SU-DHL-6 (cell line): ENCODE measurements at regions not wholly inside any gene's neighbourhood (a gene's known extent, or its start where the extent isn't known, plus 50 kb on each side); places are given as distances from the start of the nearest gene placed in this dataset.

Source experiments
- H2AFZ ChIP-seq: fragments of 200-600 bp; sonication (generic); 2 replicates; pipeline ENCODE4 v1.6.1; 2014; ENCODE audit warnings: low read depth, mild to moderate bottlenecking, moderate library complexity, mixed read lengths, antibody characterized with exemption, low read length; ENCODE audit not compliant: severe bottlenecking
- H3F3A ChIP-seq: fragments of 200-600 bp; shearing (Covaris generic); 2 replicates; pipeline ENCODE4 v1.6.0; 2016; ENCODE audit warnings: antibody characterized with exemption, mild to moderate bottlenecking; ENCODE audit not compliant: insufficient read depth
- H3K27ac ChIP-seq: fragments of 200-600 bp; sonication (generic); 2 replicates; pipeline ENCODE4 v1.5.1; 2016; ENCODE audit warnings: low read depth, mild to moderate bottlenecking, low read length, moderate library complexity, mixed read lengths
- H3K27me3 ChIP-seq: fragments of 200-600 bp; sonication (generic), shearing (Covaris generic); 2 replicates; pipeline ENCODE4 v1.6.0; 2014; ENCODE audit warnings: mild to moderate bottlenecking, low read length
- H3K36me3 ChIP-seq: fragments of 200-600 bp; sonication (generic); 2 replicates; pipeline ENCODE4 v1.6.1; 2014; ENCODE audit warnings: mild to moderate bottlenecking, low read length, mixed read lengths
- H3K4me2 ChIP-seq: fragments of 300-600, 200-600 bp; shearing (Covaris generic), sonication (generic); 2 replicates; pipeline ENCODE4 v1.6.0; 2014; ENCODE audit warnings: low read length, low read depth, mild to moderate bottlenecking; ENCODE audit not compliant: poor library complexity, severe bottlenecking
- H3K4me3 ChIP-seq: fragments of 200-600 bp; sonication (generic); 2 replicates; pipeline ENCODE4 v1.5.1; 2014; ENCODE audit warnings: antibody characterized with exemption, low read length, mild to moderate bottlenecking, mixed read lengths; ENCODE audit not compliant: insufficient read depth, poor library complexity, severe bottlenecking
- H3K79me2 ChIP-seq: fragments of 200-600 bp; sonication (generic); 2 replicates; pipeline ENCODE4 v1.6.1; 2014; ENCODE audit warnings: mild to moderate bottlenecking, low read length, moderate library complexity; ENCODE audit not compliant: insufficient read depth
- H3K9ac ChIP-seq: fragments of 200-600 bp; sonication (generic); 2 replicates; pipeline ENCODE4 v1.7.0; 2014; ENCODE audit warnings: mild to moderate bottlenecking, low read length
- H3K9me2 ChIP-seq: fragments of 200-600 bp; sonication (generic); replicated peaks from 2 replicates; pipeline ENCODE4 v1.6.1; 2014; ENCODE audit warnings: low read length; ENCODE audit not compliant: insufficient read depth
- H3K9me3 ChIP-seq: fragments of 200-600 bp; sonication (generic); 2 replicates; pipeline ENCODE4 v1.6.1; 2014; ENCODE audit warnings: low read length, mixed read lengths; ENCODE audit not compliant: insufficient read depth
- H4K20me1 ChIP-seq: fragments of 200-600 bp; sonication (generic); 2 replicates; pipeline ENCODE4 v1.6.1; 2014; ENCODE audit warnings: low read depth, mild to moderate bottlenecking, antibody characterized with exemption, low read length, moderate library complexity, mixed read lengths
- CTCF ChIP-seq: fragments of 200-600 bp; sonication (generic); IDR thresholded peaks from one replicate; pipeline ENCODE4 v1.5.1; 2017; ENCODE audit warnings: antibody characterized with exemption, mild to moderate bottlenecking, low read length, moderate library complexity; ENCODE audit not compliant: insufficient read depth, poor library complexity, severe bottlenecking
- EZH2phosphoT487 ChIP-seq: fragments of 200-600 bp; sonication (generic), shearing (Covaris generic); conservative IDR thresholded peaks from 2 replicates; pipeline ENCODE4 v1.6.1; 2018; ENCODE audit warnings: mild to moderate bottlenecking, antibody characterized with exemption, low read length, moderate library complexity, mixed read lengths

GRCh38 chr5:59976342-59976741, 82.8 kb upstream of the PDE4D start:
- TF ChIP-seq CTCF (no peak), EZH2phosphoT487 (no peak)
- no peak overlapping the region for H3K9ac ChIP-seq
- H3K79me2 ChIP-seq, result no peaks in the 10 kb centered on the region

GRCh38 chr5:59972043-59972442, 78.5 kb upstream of the PDE4D start:
- no peaks in the 10 kb centered on the region for H3K9me2 ChIP-seq
- TF ChIP-seq EZH2phosphoT487 (no peak), CTCF (no peak)
- H4K20me1 ChIP-seq, result no peaks in the 10 kb centered on the region
- no peak overlapping the region for H2AFZ ChIP-seq
- no peak overlapping the region for H3K27ac ChIP-seq
- no peaks in the 10 kb centered on the region for H3K27me3 ChIP-seq
- H3K9me3 ChIP-seq, result no peaks in the 10 kb centered on the region
- H3K4me2 ChIP-seq, result no peak overlapping the region
- H3F3A ChIP-seq, result no peaks in the 10 kb centered on the region
- no peaks in the 10 kb centered on the region for H3K36me3 ChIP-seq
- no peak overlapping the region for H3K4me3 ChIP-seq
- no peaks in the 10 kb centered on the region for H3K79me2 ChIP-seq
- no peak overlapping the region for H3K9ac ChIP-seq

More at GRCh38 chr5:59976342-59976741, 82.8 kb upstream of the PDE4D start:
- no peaks in the 10 kb centered on the region for H3F3A ChIP-seq
- H3K36me3 ChIP-seq, result no peaks in the 10 kb centered on the region
- no peaks in the 10 kb centered on the region for H3K27me3 ChIP-seq
- no peak overlapping the region for H3K4me2 ChIP-seq
- H2AFZ ChIP-seq, result no peak overlapping the region
- no peak overlapping the region for H3K27ac ChIP-seq
- no peaks in the 10 kb centered on the region for H3K9me2 ChIP-seq
- H3K9me3 ChIP-seq, result no peaks in the 10 kb centered on the region
- H3K4me3 ChIP-seq, result no peak overlapping the region
- H4K20me1 ChIP-seq, result no peaks in the 10 kb centered on the region

DNA sequence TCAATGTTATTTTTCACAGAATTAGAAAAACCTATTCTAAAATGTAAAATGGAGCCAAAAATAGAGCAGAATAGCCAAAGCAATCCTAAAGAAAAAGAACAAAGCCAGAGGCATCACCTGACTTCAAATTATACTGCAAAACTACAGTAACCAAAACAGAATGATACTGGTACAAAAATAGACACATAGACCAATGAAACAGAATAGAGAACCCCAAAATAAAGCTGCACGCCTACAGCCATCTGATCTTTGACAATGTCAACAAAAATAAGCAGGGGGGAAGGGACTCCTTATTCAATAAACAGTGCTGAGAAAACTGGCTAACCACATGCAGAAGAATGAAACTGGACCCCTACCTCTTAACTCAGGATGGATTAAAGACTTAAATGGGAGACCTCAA, 65.8 kb upstream of the PDE4D start:
- no peaks in the 10 kb centered on the region for H4K20me1 ChIP-seq

More for the DNA sequence above, 65.8 kb upstream of the PDE4D start:
- no peak overlapping the region for H2AFZ ChIP-seq
- H3K79me2 ChIP-seq, result no peaks in the 10 kb centered on the region
- no peaks in the 10 kb centered on the region for H3K27me3 ChIP-seq
- H3F3A ChIP-seq, result no peaks in the 10 kb centered on the region
- no peak overlapping the region for H3K4me2 ChIP-seq
- H3K9ac ChIP-seq, result no peak overlapping the region
- TF ChIP-seq CTCF, result no peak
- H3K4me3 ChIP-seq, result no peak overlapping the region
- no peaks in the 10 kb centered on the region for H3K9me3 ChIP-seq
- H3K27ac ChIP-seq, result no peak overlapping the region
- H3K9me2 ChIP-seq, result no peaks in the 10 kb centered on the region
- H3K36me3 ChIP-seq, result no peaks in the 10 kb centered on the region
